Activated CD4-positive, alpha-beta T cell treated with anti-CD3 and anti-CD28 coated beads, Interleukin-2, Interleukin-6, amounts not matched to agents 100 ng/mL and 50 ng/mL, durations not matched to agents 16 hours and 8 hours (primary cell): ENCODE measurements at regions not wholly inside any gene's neighbourhood (a gene's known extent, or its start where the extent isn't known, plus 50 kb on each side); places are given as distances from the start of the nearest gene placed in this dataset.
"Not testable (repeated sequence)": the region's sequence is repeated elsewhere in the genome, so short reads cannot be mapped to it uniquely, and the experiment has no call there.

Experiments
- DNase-seq: peaks from one replicate; pipeline ENCODE4 v3.0.0-alpha.2; 2020

DNA sequence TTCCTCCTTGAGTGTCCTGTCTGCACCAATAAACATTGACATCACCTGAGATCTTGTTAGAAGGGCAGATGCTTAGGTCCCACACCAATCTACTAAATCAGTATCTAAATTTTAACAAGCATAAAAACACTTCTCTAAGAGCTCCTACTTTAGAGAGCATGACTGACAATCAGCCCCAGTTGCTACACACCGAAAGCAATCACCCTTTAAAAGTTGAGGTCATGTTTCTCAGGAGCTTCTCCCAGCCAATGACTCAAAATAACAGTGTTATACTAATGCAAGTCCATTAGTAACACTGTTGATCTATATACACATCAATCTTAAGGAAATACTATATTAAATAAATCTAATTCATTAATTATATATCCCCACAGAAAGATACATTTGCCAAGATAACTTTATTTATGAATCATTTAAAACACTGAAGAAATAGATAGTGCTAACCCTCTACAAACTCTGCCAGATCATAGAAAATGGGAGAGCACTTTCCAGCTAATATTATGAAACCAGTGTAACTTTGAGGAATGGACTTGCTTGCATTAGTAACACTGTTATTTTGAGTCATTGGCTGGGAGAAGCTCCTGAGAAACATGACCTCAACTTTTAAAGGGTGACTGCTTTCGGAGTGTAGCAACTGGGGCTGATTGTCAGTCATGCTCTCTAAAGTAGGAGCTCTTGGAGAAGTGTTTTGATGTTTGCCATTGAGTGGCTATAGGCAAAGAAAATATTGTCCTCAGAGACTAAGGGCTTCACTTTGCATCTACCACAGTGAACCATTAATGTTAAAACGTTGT lies 109.8 kb upstream of the HDX start:
- DNase-seq, result no peak

DNA sequence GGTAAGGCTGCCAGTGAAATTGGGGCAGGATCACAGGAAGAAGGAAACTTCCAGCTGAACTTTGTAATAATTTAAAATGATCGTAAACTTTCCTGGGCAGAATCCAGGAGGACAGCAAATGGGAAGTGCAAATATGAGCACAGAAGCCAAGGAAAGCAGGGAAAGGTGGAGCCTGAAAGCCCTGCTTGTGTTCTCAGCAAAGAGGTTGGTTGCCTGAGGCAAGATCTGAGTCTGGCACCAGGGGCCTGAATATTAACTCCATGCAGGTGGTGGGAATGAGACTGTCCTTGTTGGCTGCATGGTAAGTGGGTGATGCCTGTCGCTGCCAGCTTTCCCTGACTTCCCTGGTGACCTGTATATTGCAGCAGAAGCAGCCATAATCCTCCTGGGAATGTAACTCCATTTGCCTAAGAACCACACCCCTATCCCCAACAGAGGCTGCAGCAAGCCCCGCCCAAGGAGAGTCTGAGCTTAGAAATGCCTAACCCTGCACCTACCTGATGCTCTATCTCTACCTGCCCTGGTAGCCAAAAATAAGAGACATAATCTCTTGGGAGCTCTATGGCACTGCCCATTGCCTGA lies 132.0 kb upstream of the HDX start:
- no peak for DNase-seq

DNA sequence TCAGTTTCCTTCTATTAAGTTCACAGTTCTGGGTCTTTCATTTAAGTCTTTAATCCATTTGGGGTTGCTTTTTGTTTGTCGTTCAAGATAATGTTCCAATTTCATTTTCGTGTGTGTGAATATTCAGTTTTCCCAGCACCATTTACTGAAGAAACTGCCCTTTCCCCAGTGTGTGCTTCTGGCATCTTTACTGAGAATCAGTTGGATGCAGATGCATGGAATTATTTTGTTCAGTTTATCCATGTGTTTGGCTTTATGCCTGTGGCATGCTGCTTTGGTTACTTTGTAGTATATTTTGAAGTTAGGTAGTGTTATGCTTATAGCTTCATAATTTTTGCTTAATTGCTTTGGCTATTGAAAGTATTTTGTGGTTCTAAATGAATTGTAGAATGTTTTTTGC lies 163.8 kb upstream of the HDX start:
- DNase-seq, result no peak

DNA sequence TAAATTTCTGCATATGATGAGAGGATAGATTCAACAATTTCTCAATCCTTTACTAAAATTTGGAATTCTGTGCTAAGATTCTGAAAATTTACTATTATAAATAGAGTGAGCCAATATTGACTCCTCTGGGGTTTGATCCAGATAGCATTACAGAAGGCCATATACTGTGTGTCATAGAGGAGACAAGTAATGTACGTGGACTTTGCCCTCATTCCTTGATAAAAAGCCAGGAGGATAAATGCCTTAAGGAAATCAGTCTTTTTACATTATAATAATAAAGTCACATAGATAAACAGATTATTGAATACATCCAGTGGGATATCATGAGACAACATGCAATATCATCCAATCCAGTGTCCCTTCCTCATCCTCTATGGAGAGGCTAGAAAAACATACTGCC lies 188.0 kb upstream of the HDX start:
- no peak for DNase-seq

GRCh38 chrX:84709987-84710386 lies 207.7 kb upstream of the HDX start:
- DNase-seq, result no peak

- DNase-seq, result no peak
These were observed 208.4 kb upstream of the HDX start for GRCh38 chrX:84710611-84711010.

- DNase-seq, result no peak
These were observed 210.4 kb upstream of the HDX start for GRCh38 chrX:84712621-84713020.

DNA sequence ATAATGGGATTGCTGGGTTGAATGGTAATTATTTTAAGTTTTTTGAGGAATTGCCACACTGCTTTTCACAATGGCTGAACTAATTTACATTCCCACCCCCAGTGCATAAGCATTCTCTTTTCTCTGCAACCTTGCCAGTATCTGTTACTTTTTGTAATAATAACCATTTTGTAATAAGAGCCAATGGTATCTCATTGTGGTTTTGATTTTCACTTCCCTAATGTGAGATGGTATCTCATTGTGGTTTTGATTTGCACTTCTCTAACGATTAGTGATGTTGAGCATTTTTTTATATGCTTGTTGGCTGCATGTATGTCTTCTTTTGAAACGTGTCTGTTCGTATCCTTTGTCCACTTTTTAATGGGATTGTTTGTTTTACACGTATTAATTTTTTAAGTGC lies 213.1 kb upstream of the HDX start:
- DNase-seq, result no peak

DNA sequence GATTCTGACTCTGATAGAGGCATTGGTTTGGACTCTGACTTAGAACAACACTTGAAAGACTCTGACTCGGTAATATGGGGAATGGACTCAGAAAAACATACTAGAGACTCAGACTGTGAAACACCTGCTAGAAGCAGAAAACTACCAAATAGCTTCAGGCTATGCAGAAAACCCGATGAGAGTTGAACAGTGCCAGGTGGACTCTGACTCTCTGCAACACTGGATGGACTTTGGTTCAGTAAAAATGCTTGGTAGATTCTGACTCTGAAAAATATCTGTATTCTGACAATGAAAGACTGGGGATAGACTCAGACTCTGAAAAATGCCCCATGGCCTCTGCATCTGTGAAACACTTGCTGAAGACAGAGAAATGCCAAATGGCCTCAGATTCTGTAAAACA lies 215.1 kb upstream of the HDX start:
- DNase-seq, result no peak

DNA sequence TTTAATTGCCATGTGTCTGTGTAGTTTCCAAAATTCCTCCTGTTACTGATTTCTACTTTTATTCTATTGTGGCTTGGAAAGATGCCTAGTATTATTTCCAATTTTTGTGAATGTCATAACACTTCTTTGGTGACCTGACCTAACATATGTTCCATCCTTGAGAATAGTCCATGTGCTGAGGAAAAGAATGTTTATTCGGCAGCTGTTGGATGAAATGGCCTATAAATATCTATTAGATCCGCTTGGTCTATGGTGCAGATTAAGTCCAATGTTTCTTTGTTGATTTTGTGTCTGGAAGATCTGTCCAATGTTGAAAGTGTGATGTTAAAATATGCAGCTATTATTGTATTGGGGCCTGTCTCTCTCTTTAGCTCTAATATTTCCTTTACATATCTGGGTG lies 219.2 kb upstream of the HDX start:
- DNase-seq, result no peak

DNA sequence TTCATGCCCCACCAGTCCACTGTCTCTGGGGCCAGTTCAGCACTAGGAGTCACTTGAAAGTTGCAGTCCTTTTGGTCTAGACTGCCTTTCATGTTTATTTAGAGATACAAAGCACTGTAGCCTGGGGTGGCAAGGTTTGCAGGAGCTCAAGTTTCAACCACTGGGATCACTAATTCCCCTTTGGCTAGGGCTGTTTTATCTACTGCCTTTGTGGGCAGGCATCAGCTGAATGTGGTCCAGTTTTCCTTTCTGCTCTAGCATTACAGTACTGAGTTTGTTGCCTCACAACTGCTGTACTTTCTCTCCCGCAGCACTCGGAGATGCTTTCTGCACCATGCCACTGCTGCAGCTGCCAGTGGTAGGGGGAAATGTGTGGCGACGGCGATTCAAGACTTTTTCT lies 222.3 kb upstream of the HDX start:
- DNase-seq, result no peak

- no peak for DNase-seq
These were observed 227.2 kb upstream of the HDX start for GRCh38 chrX:84729408-84729807.

DNA sequence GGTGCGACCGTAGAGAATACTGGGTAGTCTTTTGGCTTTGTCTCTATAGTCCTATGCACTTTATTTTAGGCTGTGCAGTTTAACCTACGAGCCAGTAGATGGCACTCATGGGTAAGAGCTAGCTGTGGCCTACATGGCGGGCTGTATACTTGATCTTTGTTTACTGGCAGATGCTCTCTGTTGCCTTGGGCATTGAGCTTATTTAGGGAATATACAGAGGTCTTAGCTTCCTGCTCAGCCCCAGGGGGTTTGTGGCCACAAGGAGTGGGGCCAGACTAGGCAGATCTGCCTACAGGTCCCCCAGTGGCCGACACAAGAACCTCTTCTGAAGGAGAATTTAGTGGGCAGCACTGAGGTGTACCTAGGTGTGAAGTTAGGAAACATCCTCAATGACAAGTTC lies 227.6 kb upstream of the HDX start:
- DNase-seq, result peak; percentile 47

GRCh38 chrX:84735025-84735424 lies 232.8 kb upstream of the HDX start:
- DNase-seq, result no peak

- DNase-seq, result no peak
These were observed 235.2 kb upstream of the HDX start for GRCh38 chrX:84737471-84737871.

DNA sequence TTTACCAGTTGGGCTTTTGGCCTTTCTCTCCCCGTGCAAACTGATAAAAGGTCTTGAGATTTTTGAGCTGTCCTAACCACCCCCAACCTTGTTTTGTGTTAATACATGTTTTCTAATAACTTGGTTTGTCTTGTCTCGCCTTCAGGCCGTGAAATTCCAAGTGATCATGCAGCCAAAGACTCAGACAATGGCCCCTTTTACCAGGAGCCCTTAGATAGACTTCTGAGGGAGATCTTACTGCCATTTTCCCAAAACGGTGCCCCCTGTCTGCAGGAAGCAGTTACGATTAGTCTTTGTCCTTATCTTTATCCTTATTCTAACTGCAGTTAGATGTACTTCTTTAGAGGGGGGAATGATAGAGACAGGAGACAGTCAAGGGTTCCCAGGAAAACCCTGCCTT lies 245.3 kb upstream of the HDX start:
- no peak for DNase-seq

DNA sequence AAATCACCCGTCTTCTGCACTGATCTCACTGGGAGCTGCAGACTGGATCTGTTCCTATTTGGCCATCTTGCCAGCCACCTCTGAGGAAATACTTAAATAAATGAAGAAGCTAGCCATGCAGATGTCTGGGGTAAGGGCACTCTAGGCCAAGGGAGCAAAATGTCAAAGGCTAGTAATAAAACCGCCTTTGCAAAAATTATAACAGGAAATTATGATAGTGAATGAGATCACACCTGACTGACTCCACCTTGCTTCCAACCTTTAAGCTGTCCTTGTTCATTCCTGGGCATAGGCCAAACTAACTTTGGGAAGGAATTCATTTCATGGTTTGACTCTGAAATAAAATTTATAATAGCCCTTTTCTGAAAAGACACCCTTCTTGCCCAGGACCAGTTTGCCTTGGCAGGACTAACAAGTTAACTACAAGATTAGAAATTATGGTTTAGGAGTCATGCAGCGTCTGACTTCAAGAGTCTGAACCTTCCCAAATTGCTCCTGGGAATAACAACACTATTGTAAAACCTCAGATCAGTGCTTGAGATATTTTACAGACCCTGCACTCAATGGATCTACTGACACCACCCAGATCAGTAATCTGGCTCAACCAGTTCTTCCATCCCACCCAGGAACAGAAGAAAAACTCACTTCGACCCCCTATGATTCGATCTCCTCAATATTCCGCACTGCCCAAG lies 246.9 kb upstream of the HDX start:
- no peak for DNase-seq

GRCh38 chrX:84760560-84760959 lies 243.1 kb upstream of the APOOL start:
- DNase-seq, result no peak

DNA sequence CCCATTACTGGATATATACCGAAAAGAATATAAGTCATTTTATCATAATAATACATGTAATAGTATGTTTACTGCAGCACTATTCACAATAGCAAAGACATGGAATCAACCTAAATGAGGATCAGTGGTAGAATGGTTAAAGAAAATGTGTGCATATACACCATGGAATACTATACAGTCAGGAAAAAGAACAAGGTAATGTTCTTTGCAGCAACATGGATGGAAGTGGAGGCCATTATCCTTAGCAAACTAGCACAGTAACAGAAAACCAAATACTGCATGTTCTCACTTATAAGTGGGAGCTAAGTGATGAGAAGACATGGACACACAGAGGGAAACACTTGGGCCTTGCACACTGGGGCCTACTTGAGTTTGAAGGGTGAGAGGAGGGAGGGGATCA lies 207.4 kb upstream of the APOOL start:
- DNase-seq, result no peak

- DNase-seq, result no peak
These were observed 172.8 kb upstream of the APOOL start for GRCh38 chrX:84830836-84831235.

GRCh38 chrX:84846541-84846940 lies 157.1 kb upstream of the APOOL start:
- DNase-seq, result not testable (repeated sequence)

- not testable (repeated sequence) for DNase-seq
These were observed 152.5 kb upstream of the APOOL start for GRCh38 chrX:84851183-84851582.

- DNase-seq, result not testable (repeated sequence)
These were observed 146.9 kb upstream of the APOOL start for GRCh38 chrX:84856791-84857190.

GRCh38 chrX:84858771-84859170 lies 144.9 kb upstream of the APOOL start:
- not testable (repeated sequence) for DNase-seq
